ENCODE measurements at regions not wholly inside any gene's neighbourhood (a gene's known extent, or its start where the extent isn't known, plus 50 kb on each side); places are given as distances from the start of the nearest gene placed in this dataset.
A peak's percentile ranks its signal among the peaks of the same experiment; 100 is the strongest.

DNA sequence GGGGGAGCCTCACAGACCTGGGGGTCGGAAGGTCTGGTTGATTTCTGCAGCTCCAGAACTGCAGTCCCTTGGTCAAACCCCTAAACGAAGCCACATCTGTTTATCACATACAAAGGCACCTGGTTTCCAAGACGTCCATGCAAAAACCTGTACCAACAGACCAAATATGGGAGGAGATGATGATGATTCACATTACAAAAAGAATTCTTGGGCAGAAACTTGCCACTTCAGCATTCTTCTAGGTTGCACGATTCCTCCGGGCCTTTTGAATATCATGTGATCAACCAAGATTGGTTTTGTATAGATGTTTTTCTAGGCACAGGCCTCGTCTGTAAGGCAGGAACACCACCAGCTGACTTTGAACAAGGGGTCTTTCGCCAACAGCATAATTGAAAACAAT, 466.3 kb downstream of the SOX9 start:
- Mint-ChIP-seq H3K4me1 (peaks cover 5 to 12% of the 10 kb centered on the region in 2 donors), H3K9me3 (no peaks in the 10 kb centered on the region)
- no peak for DNase-seq

DNA sequence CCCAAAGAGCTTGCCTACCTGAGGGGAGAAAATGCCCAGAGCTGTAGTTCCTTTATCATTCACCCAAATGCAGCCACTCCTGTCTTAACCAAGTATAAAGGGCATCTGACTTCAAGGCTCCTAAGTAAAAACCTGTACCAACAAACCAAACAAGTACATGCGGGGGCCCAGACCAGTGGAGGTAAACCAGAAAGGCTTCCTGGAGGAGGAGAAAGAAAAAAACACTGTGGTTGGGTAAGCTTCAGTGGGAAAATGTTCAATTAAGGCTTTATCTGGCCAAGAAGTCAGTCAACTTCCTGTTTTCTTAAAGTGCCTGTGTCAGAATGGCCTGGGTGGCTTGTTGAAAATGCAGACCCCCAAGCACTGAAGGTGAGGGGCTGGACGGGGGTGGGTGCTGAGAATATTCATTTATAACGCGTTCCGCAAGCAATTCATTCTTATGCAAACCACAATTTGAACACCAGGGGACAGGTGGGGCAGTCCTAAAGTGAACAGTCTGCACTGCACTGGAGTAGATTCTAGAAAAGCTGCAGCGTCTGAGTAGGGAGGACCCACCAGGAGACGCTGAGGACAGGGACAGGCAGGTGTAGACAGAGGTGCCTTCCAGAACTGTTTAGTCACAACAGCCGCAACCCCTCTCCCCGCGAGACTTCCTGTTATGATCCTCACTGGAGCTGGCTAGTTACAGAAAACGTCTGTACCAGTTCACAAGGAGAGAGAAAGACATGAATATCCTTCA, 467.1 kb downstream of the SOX9 start:
- DNase-seq = peak in 1 of 2 donors; percentile 15

More for the DNA sequence above, 466.3 kb downstream of the SOX9 start:
- H3K36me3 Mint-ChIP-seq = no peaks in the 10 kb centered on the region
- no peak overlapping the region for H3K27ac Mint-ChIP-seq
- TF ChIP-seq, protein P1, sequence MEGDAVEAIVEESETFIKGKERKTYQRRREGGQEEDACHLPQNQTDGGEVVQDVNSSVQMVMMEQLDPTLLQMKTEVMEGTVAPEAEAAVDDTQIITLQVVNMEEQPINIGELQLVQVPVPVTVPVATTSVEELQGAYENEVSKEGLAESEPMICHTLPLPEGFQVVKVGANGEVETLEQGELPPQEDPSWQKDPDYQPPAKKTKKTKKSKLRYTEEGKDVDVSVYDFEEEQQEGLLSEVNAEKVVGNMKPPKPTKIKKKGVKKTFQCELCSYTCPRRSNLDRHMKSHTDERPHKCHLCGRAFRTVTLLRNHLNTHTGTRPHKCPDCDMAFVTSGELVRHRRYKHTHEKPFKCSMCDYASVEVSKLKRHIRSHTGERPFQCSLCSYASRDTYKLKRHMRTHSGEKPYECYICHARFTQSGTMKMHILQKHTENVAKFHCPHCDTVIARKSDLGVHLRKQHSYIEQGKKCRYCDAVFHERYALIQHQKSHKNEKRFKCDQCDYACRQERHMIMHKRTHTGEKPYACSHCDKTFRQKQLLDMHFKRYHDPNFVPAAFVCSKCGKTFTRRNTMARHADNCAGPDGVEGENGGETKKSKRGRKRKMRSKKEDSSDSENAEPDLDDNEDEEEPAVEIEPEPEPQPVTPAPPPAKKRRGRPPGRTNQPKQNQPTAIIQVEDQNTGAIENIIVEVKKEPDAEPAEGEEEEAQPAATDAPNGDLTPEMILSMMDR (IDR thresholded peaks at IDR 0.05) = no peak
- intact Hi-C loops (cut with micrococcal nuclease) = no loop called here
- H3K27me3 Mint-ChIP-seq (ENCODE audit: low read depth in 2 of 2) = peaks cover 26 to 33% of the 10 kb centered on the region in 2 donors
- no peaks in the 10 kb centered on the region for H3K9me3 ChIP-seq (ENCODE audit: control insufficient read depth, insufficient read depth, low read length)
- no peaks in the 10 kb centered on the region for H3K36me3 ChIP-seq (ENCODE audit: control insufficient read depth, insufficient read depth, low read length)
- no peak for ATAC-seq
- no peak overlapping the region for H3K4me3 ChIP-seq (ENCODE audit: low read length)
- H3K4me1 ChIP-seq (ENCODE audit: control insufficient read depth, insufficient read depth, low read length) = peaks cover 8% of the 10 kb centered on the region
- no peak overlapping the region for H3K4me3 Mint-ChIP-seq
- no peak overlapping the region for H3K27ac ChIP-seq (ENCODE audit: low read length)
- H3K27me3 ChIP-seq (ENCODE audit: control insufficient read depth, insufficient read depth, low read length) = peaks cover 7% of the 10 kb centered on the region
- WGBS (ENCODE audit: insufficient coverage) = 90% methylated on average over 7 of the region's 7 CpGs

DNA sequence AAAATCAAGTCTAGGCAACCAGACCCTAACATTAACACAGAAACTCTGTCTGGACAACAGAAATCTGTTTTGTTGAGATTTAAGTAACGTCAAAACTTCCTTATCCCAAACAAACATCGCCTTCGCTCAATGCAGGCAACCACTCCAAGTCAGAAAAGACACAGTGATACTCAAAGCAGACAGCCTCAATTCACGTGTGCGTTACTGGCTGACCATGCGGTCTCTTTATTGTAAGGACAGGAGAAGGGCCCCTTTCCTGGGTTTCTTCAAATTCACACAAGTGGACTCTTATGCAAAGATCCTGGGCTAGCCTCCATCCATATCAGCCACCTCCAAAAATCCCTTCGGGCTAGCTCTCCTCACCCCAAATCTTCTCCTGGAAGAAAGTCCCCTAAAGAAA, 467.7 kb downstream of the SOX9 start:
- Histone ChIP-seq H3K27me3 (ENCODE audit: control insufficient read depth, insufficient read depth, low read length) (peaks cover 15% of the 10 kb centered on the region), H3K27ac (ENCODE audit: low read length) (no peak overlapping the region), H3K4me3 (ENCODE audit: low read length) (no peak overlapping the region), H3K4me1 (ENCODE audit: control insufficient read depth, insufficient read depth, low read length) (peaks cover 8% of the 10 kb centered on the region), H3K9me3 (ENCODE audit: control insufficient read depth, insufficient read depth, low read length) (no peaks in the 10 kb centered on the region), H3K36me3 (ENCODE audit: control insufficient read depth, insufficient read depth, low read length) (no peaks in the 10 kb centered on the region)
- H3K27me3 Mint-ChIP-seq (ENCODE audit: low read depth in 2 of 2) = peaks cover 36 to 39% of the 10 kb centered on the region in 2 donors
- no peak overlapping the region for H3K4me3 Mint-ChIP-seq
- H3K4me1 Mint-ChIP-seq = peaks cover 6 to 16% of the 10 kb centered on the region in 2 donors
- H3K9me3 Mint-ChIP-seq = no peaks in the 10 kb centered on the region
- TF ChIP-seq, protein P1 (IDR thresholded peaks at IDR 0.05) = no peak
- DNase-seq (no peak), ATAC-seq (no peak)
- H3K36me3 Mint-ChIP-seq = no peaks in the 10 kb centered on the region
- WGBS (ENCODE audit: insufficient coverage) = 81% methylated on average over 7 of the region's 7 CpGs
- intact Hi-C loops (cut with micrococcal nuclease) = no loop called here
- no peak overlapping the region for H3K27ac Mint-ChIP-seq

More for the DNA sequence above, 467.1 kb downstream of the SOX9 start:
- intact Hi-C loops (cut with micrococcal nuclease) = no loop called here
- no peak overlapping the region for H3K4me3 Mint-ChIP-seq
- H3K9me3 Mint-ChIP-seq = no peaks in the 10 kb centered on the region
- Histone ChIP-seq H3K9me3 (ENCODE audit: control insufficient read depth, insufficient read depth, low read length) (no peaks in the 10 kb centered on the region), H3K4me3 (ENCODE audit: low read length) (no peak overlapping the region), H3K27ac (ENCODE audit: low read length) (no peak overlapping the region), H3K36me3 (ENCODE audit: control insufficient read depth, insufficient read depth, low read length) (no peaks in the 10 kb centered on the region), H3K27me3 (ENCODE audit: control insufficient read depth, insufficient read depth, low read length) (peaks cover 10% of the 10 kb centered on the region), H3K4me1 (ENCODE audit: control insufficient read depth, insufficient read depth, low read length) (peaks cover 8% of the 10 kb centered on the region)
- TF ChIP-seq, protein P1 (IDR thresholded peaks at IDR 0.05) = no peak
- peaks cover 30 to 34% of the 10 kb centered on the region in 2 donors for H3K27me3 Mint-ChIP-seq (ENCODE audit: low read depth in 2 of 2)
- no peak for ATAC-seq
- no peaks in the 10 kb centered on the region for H3K36me3 Mint-ChIP-seq
- no peak overlapping the region for H3K27ac Mint-ChIP-seq
- H3K4me1 Mint-ChIP-seq = peaks cover 6 to 16% of the 10 kb centered on the region in 2 donors
- WGBS (ENCODE audit: insufficient coverage) = 11% methylated on average over 11 of the region's 11 CpGs

DNA sequence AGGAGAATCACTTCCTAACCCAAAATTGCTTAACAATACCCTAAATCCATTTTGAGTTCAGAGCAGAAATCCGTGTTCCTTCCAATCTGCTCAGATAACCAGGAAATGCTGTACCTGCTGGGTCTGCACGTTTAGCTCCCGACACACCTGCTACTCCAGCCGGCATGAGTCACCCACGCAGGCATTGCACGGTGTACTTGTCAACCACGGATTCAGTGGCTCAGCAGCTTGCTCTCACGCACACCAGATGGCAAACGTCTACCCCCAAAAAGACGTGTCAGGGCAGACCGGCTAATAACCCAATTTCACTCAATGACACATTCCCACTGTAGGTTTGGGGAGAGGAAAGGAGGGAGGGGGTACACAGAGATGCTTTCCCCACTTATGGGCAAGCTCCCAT, 468.1 kb downstream of the SOX9 start:
- H3K36me3 ChIP-seq (ENCODE audit: control insufficient read depth, insufficient read depth, low read length) = no peaks in the 10 kb centered on the region
- Mint-ChIP-seq H3K27me3 (ENCODE audit: low read depth in 2 of 2) (peaks cover 37 to 42% of the 10 kb centered on the region in 2 donors), H3K4me1 (peaks cover 6 to 16% of the 10 kb centered on the region in 2 donors), H3K4me3 (no peak overlapping the region), H3K27ac (no peak overlapping the region), H3K36me3 (no peaks in the 10 kb centered on the region), H3K9me3 (no peaks in the 10 kb centered on the region)
- TF ChIP-seq, protein P1 (IDR thresholded peaks at IDR 0.05) = no peak
- H3K4me3 ChIP-seq (ENCODE audit: low read length) = no peak overlapping the region
- peaks cover 15% of the 10 kb centered on the region for H3K27me3 ChIP-seq (ENCODE audit: control insufficient read depth, insufficient read depth, low read length)
- intact Hi-C loops (cut with micrococcal nuclease) = no loop called here
- DNase-seq = peak in 1 of 2 donors; percentile 39
- no peak overlapping the region for H3K27ac ChIP-seq (ENCODE audit: low read length)
- no peaks in the 10 kb centered on the region for H3K9me3 ChIP-seq (ENCODE audit: control insufficient read depth, insufficient read depth, low read length)
- ATAC-seq = no peak
- 79% methylated on average over 10 of the region's 11 CpGs for WGBS (ENCODE audit: insufficient coverage)
- H3K4me1 ChIP-seq (ENCODE audit: control insufficient read depth, insufficient read depth, low read length) = peaks cover 8% of the 10 kb centered on the region

Measured in natural killer cell (primary cell).